ENCODE measurements at regions not wholly inside any gene's neighbourhood (a gene's known extent, or its start where the extent isn't known, plus 50 kb on each side); places are given as distances from the start of the nearest gene placed in this dataset.

GRCh38 chr10:81546243-81546642 is 328.8 kb upstream of the NRG3 start:
- no peaks in the 10 kb centered on the region for H3K79me2 ChIP-seq (ENCODE audit: insufficient read depth, low read length)
- no peak overlapping the region for H3K4me3 Mint-ChIP-seq
- no peak overlapping the region for H3K27ac ChIP-seq (ENCODE audit: low read depth in 1 of 2, low read length in 2 of 2)
- no peaks in the 10 kb centered on the region for H3K4me1 Mint-ChIP-seq
- H3K4me3 ChIP-seq (replicated peaks in 1 of 3; ENCODE audit: low read depth in 2 of 3, low read length in 3 of 3), result no peak overlapping the region
- H3K27me3 ChIP-seq (ENCODE audit: control insufficient read depth in 2 of 2, insufficient read depth in 2 of 2, low read length in 2 of 2), result no peaks in the 10 kb centered on the region
- peaks cover 20 to 27% of the 10 kb centered on the region in 2 donors for H3K9me3 ChIP-seq (replicated peaks in 1 of 2; ENCODE audit: control insufficient read depth in 1 of 2, insufficient read depth in 1 of 2, low read length in 2 of 2)
- no peak overlapping the region for H3K4me2 ChIP-seq (replicated peaks; ENCODE audit: extremely low read depth, low read length, poor library complexity, severe bottlenecking)
- no peak for DNase-seq
- no peak overlapping the region for H3K9ac ChIP-seq (ENCODE audit: insufficient read depth, low read length, poor library complexity, severe bottlenecking)
- peaks cover 0 to 2% (median 0%) of the 10 kb centered on the region in 3 donors for H3K27me3 Mint-ChIP-seq (ENCODE audit: low read depth in 3 of 3)
- no peak overlapping the region for H2AFZ ChIP-seq (ENCODE audit: insufficient read depth, low read depth, low read length, poor library complexity, severe bottlenecking)
- H3K36me3 ChIP-seq (replicated peaks in 1 of 2; ENCODE audit: control insufficient read depth in 1 of 2, insufficient read depth in 2 of 2, low read length in 2 of 2), result no peaks in the 10 kb centered on the region
- no peaks in the 10 kb centered on the region for H3K36me3 Mint-ChIP-seq
- intact Hi-C loops (cut with micrococcal nuclease), result no loop called here
- no peak for TF ChIP-seq CTCF (IDR thresholded peaks at IDR 0.05)
- H3K9me3 Mint-ChIP-seq, result peaks cover 1 to 22% (median 13%) of the 10 kb centered on the region in 7 donors
- no peaks in the 10 kb centered on the region for H4K20me1 ChIP-seq (ENCODE audit: insufficient read depth, low read length)
- H3K27ac Mint-ChIP-seq, result no peak overlapping the region
- H3K4me1 ChIP-seq (ENCODE audit: control insufficient read depth in 1 of 2, insufficient read depth in 2 of 2, low read length in 2 of 2), result no peaks in the 10 kb centered on the region
- WGBS (ENCODE audit: insufficient coverage), result 60% methylated on average over 1 of the region's 5 CpGs

- H3K9me3 Mint-ChIP-seq, result peaks cover 0 to 23% (median 14%) of the 10 kb centered on the region in 7 donors
- no peak overlapping the region for H3K27ac Mint-ChIP-seq
- H3K27me3 ChIP-seq (ENCODE audit: control insufficient read depth in 2 of 2, insufficient read depth in 2 of 2, low read length in 2 of 2), result no peaks in the 10 kb centered on the region
- no peak for DNase-seq
- TF ChIP-seq CTCF (IDR thresholded peaks at IDR 0.05), result no peak
- H3K79me2 ChIP-seq (ENCODE audit: insufficient read depth, low read length), result no peaks in the 10 kb centered on the region
- H3K4me1 ChIP-seq (ENCODE audit: control insufficient read depth in 1 of 2, insufficient read depth in 2 of 2, low read length in 2 of 2), result no peaks in the 10 kb centered on the region
- H3K27me3 Mint-ChIP-seq (ENCODE audit: low read depth in 3 of 3), result peaks cover 0 to 2% (median 0%) of the 10 kb centered on the region in 3 donors
- no peak overlapping the region for H3K4me3 Mint-ChIP-seq
- no peaks in the 10 kb centered on the region for H3K4me1 Mint-ChIP-seq
- H2AFZ ChIP-seq (ENCODE audit: insufficient read depth, low read depth, low read length, poor library complexity, severe bottlenecking), result no peak overlapping the region
- 78% methylated on average over 3 of the region's 3 CpGs for WGBS (ENCODE audit: insufficient coverage)
- no peak overlapping the region for H3K9ac ChIP-seq (ENCODE audit: insufficient read depth, low read length, poor library complexity, severe bottlenecking)
- no peak overlapping the region for H3K4me2 ChIP-seq (replicated peaks; ENCODE audit: extremely low read depth, low read length, poor library complexity, severe bottlenecking)
- peaks cover 20 to 27% of the 10 kb centered on the region in 2 donors for H3K9me3 ChIP-seq (replicated peaks in 1 of 2; ENCODE audit: control insufficient read depth in 1 of 2, insufficient read depth in 1 of 2, low read length in 2 of 2)
- intact Hi-C loops (cut with micrococcal nuclease), result no loop called here
- no peaks in the 10 kb centered on the region for H4K20me1 ChIP-seq (ENCODE audit: insufficient read depth, low read length)
- no peaks in the 10 kb centered on the region for H3K36me3 ChIP-seq (replicated peaks in 1 of 2; ENCODE audit: control insufficient read depth in 1 of 2, insufficient read depth in 2 of 2, low read length in 2 of 2)
- no peak overlapping the region for H3K27ac ChIP-seq (ENCODE audit: low read depth in 1 of 2, low read length in 2 of 2)
- H3K36me3 Mint-ChIP-seq, result no peaks in the 10 kb centered on the region
- H3K4me3 ChIP-seq (replicated peaks in 1 of 3; ENCODE audit: low read depth in 2 of 3, low read length in 3 of 3), result no peak overlapping the region
These were observed 326.8 kb upstream of the NRG3 start for GRCh38 chr10:81548160-81548559.
